Tibial artery (tissue), 4 donors: ENCODE measurements at regions not wholly inside any gene's neighbourhood (a gene's known extent, or its start where the extent isn't known, plus 50 kb on each side); places are given as distances from the start of the nearest gene placed in this dataset.
"Not testable (repeated sequence)": the region's sequence is repeated elsewhere in the genome, so short reads cannot be mapped to it uniquely, and the experiment has no call there.

ENCODE experiments used
- DNase-seq, 2 donors: peaks; one replicate each; pipeline ENCODE4 v3.0.0-alpha.2; 2019
- H3K27ac ChIP-seq, 2 donors: fragments of 200-600 bp; sonication (generic) in 1 of 2; 1 replicate in 1 of 2; 2 replicates in 1 of 2; pipeline ENCODE4 v1.5.1; 2018 to 2019; ENCODE audit warnings: mild to moderate bottlenecking in 1 of 2
- H3K27me3 ChIP-seq, 2 donors: fragments of 200-600 bp; sonication (generic) in 1 of 2; one replicate each; pipeline versions ENCODE4 v1.5.1 to v1.6.0; 2016 to 2019
- H3K36me3 ChIP-seq, 3 donors: fragments of 200-600 bp; sonication (generic) in 2 of 3; one replicate each; pipeline ENCODE4 v1.5.1; 2016 to 2019; ENCODE audit warnings: mild to moderate bottlenecking in 2 of 3
- H3K4me1 ChIP-seq, 4 donors: fragments of 200-600 bp; sonication (generic) in 2 of 4; 1 replicate in 3 of 4; 2 replicates in 1 of 4; pipeline ENCODE4 v1.5.1; 2016 to 2019
- H3K4me3 ChIP-seq, 2 donors: fragments of 200-600 bp; sonication (generic) in 1 of 2; 1 replicate in 1 of 2; 2 replicates in 1 of 2; pipeline ENCODE4 v1.5.1; 2018 to 2019; ENCODE audit warnings: mild to moderate bottlenecking in 2 of 2
- H3K9me3 ChIP-seq, 3 donors: fragments of 200-600 bp; sonication (generic) in 1 of 3; one replicate each; pipeline ENCODE4 v1.5.1; 2016 to 2019
- intact Hi-C: fragments of 100-400 bp; cut with DNase I; formaldehyde crosslinking; loops from one replicate; pipeline ENCODE4 v1.15.0; 2023; ENCODE audit warnings: low total_unique reads
- TF ChIP-seq, protein P1 (sequence below), 2 experiments: fragments of 200-600 bp in 1 of 2; fragments of 450-650 bp in 1 of 2; IDR thresholded peaks; one replicate each; pipeline ENCODE4 v1.5.1; 2017 to 2019; ENCODE audit warnings: antibody characterized with exemption in 2 of 2, mild to moderate bottlenecking in 1 of 2, moderate library complexity in 1 of 2

DNA sequence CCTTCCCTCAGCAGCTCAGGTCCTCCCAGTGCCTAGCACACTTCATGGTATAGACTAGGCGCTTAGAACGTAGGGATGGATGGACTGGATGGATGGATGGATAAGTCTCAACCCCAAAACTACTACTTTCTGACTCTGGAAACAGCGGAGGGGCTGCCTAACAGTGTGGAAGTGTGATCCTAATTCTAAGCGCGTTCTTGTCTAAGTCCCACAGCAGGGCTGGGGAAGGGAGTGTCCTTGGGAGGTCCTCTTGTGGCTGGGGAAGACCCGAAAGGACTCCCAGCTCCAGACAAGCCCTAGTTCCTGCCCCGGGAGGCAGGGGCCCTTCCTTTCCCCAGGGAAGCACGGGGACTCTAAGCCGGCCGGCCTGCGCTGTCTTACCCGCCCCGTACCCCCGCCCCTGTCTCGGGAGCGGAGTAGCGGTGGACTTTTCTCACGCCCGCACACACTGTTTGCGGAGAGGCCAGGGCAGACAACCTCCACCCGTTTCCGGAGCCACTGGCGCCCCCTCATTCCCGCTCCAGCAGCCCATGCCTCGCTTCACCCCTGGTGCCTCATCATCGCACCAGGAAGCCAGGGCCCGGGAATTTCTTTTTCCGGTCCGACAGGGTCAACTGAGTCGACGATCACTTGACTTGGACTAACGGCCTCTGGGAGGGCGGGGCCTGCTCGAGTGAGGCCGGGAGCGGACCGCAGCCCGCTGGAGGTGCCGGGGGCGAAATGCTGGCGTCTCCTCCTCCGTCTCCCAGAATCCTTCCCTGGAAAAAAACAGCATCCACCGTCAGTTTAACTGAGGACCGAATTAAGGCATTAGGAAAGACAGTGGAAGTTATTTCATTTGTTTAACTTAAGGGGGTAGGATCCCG lies 133.3 kb downstream of the TBC1D2B start:
- H3K36me3 ChIP-seq, result no peaks in the 10 kb centered on the region
- TF ChIP-seq, protein P1, sequence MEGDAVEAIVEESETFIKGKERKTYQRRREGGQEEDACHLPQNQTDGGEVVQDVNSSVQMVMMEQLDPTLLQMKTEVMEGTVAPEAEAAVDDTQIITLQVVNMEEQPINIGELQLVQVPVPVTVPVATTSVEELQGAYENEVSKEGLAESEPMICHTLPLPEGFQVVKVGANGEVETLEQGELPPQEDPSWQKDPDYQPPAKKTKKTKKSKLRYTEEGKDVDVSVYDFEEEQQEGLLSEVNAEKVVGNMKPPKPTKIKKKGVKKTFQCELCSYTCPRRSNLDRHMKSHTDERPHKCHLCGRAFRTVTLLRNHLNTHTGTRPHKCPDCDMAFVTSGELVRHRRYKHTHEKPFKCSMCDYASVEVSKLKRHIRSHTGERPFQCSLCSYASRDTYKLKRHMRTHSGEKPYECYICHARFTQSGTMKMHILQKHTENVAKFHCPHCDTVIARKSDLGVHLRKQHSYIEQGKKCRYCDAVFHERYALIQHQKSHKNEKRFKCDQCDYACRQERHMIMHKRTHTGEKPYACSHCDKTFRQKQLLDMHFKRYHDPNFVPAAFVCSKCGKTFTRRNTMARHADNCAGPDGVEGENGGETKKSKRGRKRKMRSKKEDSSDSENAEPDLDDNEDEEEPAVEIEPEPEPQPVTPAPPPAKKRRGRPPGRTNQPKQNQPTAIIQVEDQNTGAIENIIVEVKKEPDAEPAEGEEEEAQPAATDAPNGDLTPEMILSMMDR (IDR thresholded peaks at IDR 0.05), result no peak

DNA sequence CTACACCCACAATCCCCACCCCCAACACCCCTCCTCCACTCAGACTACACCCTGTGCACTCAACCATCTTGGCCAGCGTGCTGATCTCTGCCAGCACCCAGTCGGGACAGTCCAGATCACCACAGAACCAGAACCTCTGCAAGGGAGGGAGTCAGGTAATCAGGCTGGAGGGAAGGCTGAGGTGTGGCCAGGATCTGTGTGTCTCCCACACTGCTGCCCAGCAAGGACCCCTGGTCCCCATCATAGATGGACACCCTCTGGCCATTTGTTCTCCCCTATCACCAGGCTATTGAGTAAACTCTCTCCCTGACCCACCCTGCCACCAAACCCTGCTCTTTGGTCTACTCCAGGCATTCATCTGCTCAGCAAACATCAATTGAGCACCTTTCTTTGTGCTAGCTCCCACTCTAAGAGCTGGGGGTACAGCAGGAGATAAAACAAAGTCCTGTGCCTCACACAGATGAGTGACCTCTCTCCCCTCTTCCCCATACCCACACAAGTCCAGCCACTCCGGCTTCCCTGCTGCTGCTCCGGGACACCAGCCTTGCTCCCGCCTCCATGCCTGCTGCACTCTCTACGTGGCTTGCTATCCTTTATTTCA lies 134.8 kb downstream of the TBC1D2B start:
- H3K4me1 ChIP-seq, result peaks cover 0 to 6% (median 0%) of the 10 kb centered on the region in 4 donors
- no peak overlapping the region for H3K27ac ChIP-seq
- no peaks in the 10 kb centered on the region for H3K36me3 ChIP-seq
- TF ChIP-seq, protein P1 (IDR thresholded peaks at IDR 0.05), result no peak
- H3K27me3 ChIP-seq, result no peaks in the 10 kb centered on the region
- H3K9me3 ChIP-seq, result no peaks in the 10 kb centered on the region
- DNase-seq, result no peak
- H3K4me3 ChIP-seq, result no peak overlapping the region
- intact Hi-C loops, result no loop called here

More for the DNA sequence above, 133.3 kb downstream of the TBC1D2B start:
- H3K27ac ChIP-seq, result peak overlapping the region; percentile 73 to 83
- H3K9me3 ChIP-seq, result no peaks in the 10 kb centered on the region
- peak; percentile 89 to 94 for DNase-seq
- intact Hi-C loops, result no loop called here
- peak overlapping the region; percentile 54 for H3K4me3 ChIP-seq
- H3K4me1 ChIP-seq, result peaks cover 0 to 6% (median 0%) of the 10 kb centered on the region in 4 donors
- H3K27me3 ChIP-seq, result no peaks in the 10 kb centered on the region

DNA sequence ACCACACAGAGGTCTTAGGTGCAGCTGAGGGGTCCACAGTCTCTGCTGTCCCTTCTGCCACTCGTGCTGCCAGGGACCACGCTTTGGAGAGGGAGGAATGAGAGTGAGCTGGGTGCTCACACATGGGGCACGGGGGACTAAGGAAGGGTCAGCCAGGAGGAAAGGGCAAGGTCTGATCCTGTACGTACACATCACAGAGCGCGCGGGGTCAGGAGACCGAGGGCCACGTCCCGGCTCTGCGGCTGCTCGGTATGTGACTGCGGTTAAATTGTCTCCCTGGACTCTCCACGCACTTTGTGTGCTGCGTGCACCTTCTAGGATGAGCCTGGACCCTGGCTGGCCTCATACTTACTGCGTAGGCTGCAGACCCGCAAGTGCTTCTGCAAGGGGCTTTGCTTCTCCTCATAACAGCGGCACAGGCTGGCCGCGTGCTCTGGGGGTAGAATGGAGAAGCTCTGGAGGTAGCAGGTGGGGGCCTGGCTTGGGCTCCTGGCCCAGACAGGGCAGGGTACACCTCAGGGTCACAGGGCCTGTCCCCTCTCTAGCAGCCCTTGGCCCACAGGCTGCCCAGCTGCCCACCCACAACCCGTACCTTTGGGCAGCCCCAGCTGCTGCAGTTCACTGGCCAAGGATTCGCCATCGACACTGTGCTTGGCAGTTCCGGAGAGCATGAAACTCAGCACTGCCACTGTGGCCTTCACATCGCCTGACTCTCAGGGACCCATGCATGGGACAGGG lies 136.3 kb downstream of the TBC1D2B start:
- DNase-seq, H3K36me3 ChIP-seq, H3K4me1 ChIP-seq, H3K27ac ChIP-seq, H3K9me3 ChIP-seq, H3K4me3 ChIP-seq, intact Hi-C loops, H3K27me3 ChIP-seq: not testable (repeated sequence)

DNA sequence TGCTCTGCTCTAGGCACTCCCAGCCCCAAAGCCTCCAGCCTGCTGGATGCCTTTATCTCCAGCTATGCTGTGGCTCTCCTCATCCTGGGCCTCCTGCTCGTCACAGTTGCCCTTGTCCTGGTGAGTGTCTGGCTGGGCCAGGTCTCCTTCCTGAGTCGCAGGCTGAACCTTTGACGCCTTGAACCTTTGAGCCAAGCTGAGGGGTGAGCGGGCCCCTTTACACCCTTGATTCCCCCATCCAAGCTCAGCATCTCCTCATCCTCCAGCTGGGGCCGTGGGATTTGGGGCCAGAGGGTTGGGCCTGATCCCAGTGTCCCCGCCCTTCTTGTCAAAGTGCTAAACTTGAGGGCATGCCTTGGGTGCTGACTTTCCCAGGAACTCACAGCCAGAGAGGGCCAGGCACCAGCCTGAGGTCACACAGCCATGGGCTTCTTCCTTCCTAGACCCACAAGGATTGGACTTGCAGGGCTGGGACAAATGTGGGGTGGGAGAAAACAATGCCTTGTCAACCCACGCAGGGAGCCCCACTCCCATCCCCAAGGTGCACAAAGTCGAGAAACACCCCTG lies 137.0 kb downstream of the TBC1D2B start:
- H3K27ac ChIP-seq, result no peak overlapping the region
- intact Hi-C loops, result no loop called here
- no peak for DNase-seq
- H3K36me3 ChIP-seq, result no peaks in the 10 kb centered on the region
- no peaks in the 10 kb centered on the region for H3K27me3 ChIP-seq
- H3K4me3 ChIP-seq, result no peak overlapping the region
- H3K9me3 ChIP-seq, result no peaks in the 10 kb centered on the region
- TF ChIP-seq, protein P1 (IDR thresholded peaks at IDR 0.05), result no peak
- peaks cover 0 to 6% (median 0%) of the 10 kb centered on the region in 4 donors for H3K4me1 ChIP-seq

DNA sequence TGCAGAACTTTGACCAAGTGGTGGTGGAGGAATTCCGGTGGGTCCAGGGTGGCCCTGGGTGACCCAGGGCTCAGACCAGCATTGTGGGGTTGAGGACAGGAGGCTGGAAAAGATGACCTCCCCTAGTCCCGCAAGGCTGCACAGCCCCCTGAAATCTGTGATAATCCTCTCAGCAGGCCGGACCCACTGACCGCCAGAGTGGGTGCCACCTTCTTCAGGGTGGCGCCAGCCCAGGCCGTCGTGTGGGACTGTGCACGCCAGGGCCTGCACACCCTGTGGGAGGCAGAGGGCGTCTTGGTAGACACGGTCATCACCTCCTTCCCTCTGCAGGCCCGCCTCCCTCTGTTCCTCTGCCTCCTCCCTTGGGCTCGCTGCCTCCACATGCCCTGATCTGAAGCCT lies 137.7 kb downstream of the TBC1D2B start:
- no peak for DNase-seq
- H3K4me1 ChIP-seq, result peaks cover 0 to 2% (median 0%) of the 10 kb centered on the region in 4 donors
- no peak overlapping the region for H3K4me3 ChIP-seq
- intact Hi-C loops, result no loop called here
- no peaks in the 10 kb centered on the region for H3K27me3 ChIP-seq
- H3K27ac ChIP-seq, result no peak overlapping the region
- TF ChIP-seq, protein P1 (IDR thresholded peaks at IDR 0.05), result no peak
- no peaks in the 10 kb centered on the region for H3K36me3 ChIP-seq
- no peaks in the 10 kb centered on the region for H3K9me3 ChIP-seq

DNA sequence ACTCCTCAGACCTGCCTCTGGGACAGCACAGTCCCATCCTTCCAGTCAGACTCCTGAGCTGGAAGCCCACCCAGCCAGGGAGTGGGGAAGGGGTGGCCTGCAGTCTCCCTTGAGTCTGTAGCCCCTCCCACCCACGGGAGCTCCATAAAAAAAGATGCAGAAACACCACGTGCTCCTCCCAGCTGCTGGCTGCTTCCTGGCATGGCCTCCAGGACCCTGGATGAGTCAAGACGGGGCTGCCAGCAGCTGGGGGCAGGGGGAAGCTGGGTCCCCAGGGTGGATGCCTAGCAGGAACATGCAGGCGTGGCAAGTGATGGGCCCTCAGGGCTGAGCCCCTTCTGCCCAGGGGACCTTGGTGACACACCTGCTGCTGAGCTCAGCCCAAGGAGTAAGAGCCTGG lies 138.5 kb downstream of the TBC1D2B start:
- DNase-seq, intact Hi-C loops, H3K27me3 ChIP-seq, H3K4me1 ChIP-seq, H3K36me3 ChIP-seq, H3K9me3 ChIP-seq, H3K4me3 ChIP-seq, H3K27ac ChIP-seq: not testable (repeated sequence)

DNA sequence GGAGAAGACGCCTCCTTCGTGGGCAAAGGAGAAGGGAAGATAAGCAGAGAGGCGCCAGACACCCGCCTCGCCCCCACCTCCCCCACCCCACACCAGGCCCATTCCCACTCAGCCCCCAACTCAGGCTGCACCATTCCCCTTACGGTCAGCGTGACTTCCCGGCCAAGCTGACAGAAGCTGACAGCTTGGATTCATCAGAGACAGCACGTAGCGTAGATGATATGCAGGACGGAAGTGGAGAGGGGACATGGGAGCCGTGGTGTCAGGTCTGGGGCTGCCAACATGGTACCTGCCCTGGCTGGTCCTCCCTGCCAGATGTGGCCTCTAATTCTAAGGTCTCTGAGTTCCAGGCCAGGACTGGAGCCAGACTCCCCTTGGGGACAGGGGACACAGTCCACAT lies 139.0 kb downstream of the TBC1D2B start:
- intact Hi-C loops, H3K27ac ChIP-seq, H3K27me3 ChIP-seq: not testable (repeated sequence)

DNA sequence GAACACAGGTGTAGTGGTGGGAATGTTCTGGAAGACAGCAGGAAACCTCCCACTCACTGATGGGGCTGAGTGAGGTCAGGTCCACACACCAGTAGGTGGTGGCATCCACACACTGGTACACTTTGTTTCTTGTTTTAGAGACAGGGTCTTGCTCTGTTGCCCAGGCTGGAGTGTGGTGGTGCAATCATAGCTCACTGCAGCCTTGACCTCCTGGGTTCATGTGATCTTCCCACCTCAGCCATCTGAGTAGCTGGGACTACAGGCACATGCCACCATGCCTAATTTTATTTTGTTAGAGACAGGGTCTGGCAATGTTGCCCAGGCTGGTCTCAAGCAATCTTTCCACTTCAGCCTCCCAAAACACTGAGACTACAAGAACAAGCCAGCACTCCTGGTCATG lies 140.9 kb downstream of the TBC1D2B start:
- H3K4me3 ChIP-seq, H3K27me3 ChIP-seq, H3K27ac ChIP-seq, intact Hi-C loops, H3K9me3 ChIP-seq, DNase-seq, H3K4me1 ChIP-seq, H3K36me3 ChIP-seq: not testable (repeated sequence)

More for the DNA sequence above, 139.0 kb downstream of the TBC1D2B start:
- not testable (repeated sequence) for H3K9me3 ChIP-seq, DNase-seq, H3K36me3 ChIP-seq, H3K4me1 ChIP-seq, H3K4me3 ChIP-seq

DNA sequence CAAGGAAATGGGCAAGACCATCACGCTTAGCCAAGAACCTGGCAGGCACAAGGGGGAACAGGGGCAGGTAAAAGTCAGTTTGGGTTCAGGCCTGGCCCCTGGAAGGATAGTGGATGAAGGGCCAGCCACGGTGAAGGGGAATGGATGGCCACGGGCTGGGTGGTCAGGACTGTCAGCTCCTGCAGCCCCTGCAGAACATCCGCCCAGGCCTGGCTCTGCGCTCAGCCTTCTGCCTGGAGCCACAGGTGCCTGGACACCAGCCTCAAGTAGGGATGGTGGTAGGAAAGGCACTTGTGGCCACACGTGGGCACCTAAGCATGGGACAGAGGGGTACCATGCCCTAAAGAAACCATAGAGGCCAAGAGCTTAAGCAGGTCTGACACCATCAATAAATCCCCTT lies 143.0 kb downstream of the TBC1D2B start:
- H3K4me1 ChIP-seq, DNase-seq, intact Hi-C loops: not testable (repeated sequence)

More for the DNA sequence above, 143.0 kb downstream of the TBC1D2B start:
- H3K27me3 ChIP-seq, H3K4me3 ChIP-seq, H3K36me3 ChIP-seq, H3K27ac ChIP-seq, H3K9me3 ChIP-seq: not testable (repeated sequence)
